ENCODE measurements at regions not wholly inside any gene's neighbourhood (a gene's known extent, or its start where the extent isn't known, plus 50 kb on each side); places are given as distances from the start of the nearest gene placed in this dataset.

DNA sequence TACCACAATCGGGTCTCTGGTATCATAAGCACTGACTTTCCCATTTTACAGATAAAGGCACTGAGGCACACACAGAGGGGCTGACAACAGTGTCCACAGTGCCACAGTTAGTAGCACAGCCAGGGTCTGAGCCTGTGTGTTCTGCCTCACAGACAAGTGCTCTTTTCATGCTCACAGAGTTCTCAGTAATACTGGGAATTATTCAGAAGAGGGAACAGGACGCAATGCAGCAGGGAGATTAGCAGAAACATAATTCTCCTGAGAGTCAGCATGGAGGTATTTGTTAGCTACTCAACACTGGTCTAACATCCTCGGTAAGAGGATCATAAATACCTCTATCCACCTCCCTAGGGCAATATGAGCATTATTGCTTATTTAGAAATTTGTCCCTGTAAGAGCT lies 219.3 kb upstream of the EEA1 start:
- no peaks in the 10 kb centered on the region for H3K36me3 ChIP-seq (ENCODE audit: insufficient read depth, low read length)
- no peak overlapping the region for H3K9ac ChIP-seq (ENCODE audit: low read depth, low read length, poor library complexity, severe bottlenecking)
- H3K4me2 ChIP-seq (ENCODE audit: low read depth, low read length, poor library complexity, severe bottlenecking): no peak overlapping the region
- H3F3A ChIP-seq (ENCODE audit: low read depth): no peaks in the 10 kb centered on the region
- no peak overlapping the region for H3K4me3 ChIP-seq (ENCODE audit: low read length, poor library complexity, severe bottlenecking)
- no peaks in the 10 kb centered on the region for H3K27me3 ChIP-seq (ENCODE audit: insufficient read depth, low read length, poor library complexity, severe bottlenecking)
- H3K9me3 ChIP-seq (ENCODE audit: insufficient read depth, low read depth, low read length): no peaks in the 10 kb centered on the region
- TF ChIP-seq EZH2phosphoT487 (IDR thresholded peaks at IDR 0.05; ENCODE audit: borderline replicate concordance) (no peak), CTCF (conservative IDR thresholded peaks at IDR 0.05; ENCODE audit: low read length) (no peak)
- H3K4me1 ChIP-seq (ENCODE audit: insufficient read depth, low read length, poor library complexity, severe bottlenecking): no peaks in the 10 kb centered on the region
- H4K20me1 ChIP-seq (ENCODE audit: insufficient read depth, low read length, poor library complexity, severe bottlenecking): no peaks in the 10 kb centered on the region
- no peak overlapping the region for H2AFZ ChIP-seq (ENCODE audit: low read length)
- H3K9me2 ChIP-seq (replicated peaks; ENCODE audit: low read depth, low read length): no peaks in the 10 kb centered on the region
- no peaks in the 10 kb centered on the region for H3K79me2 ChIP-seq (ENCODE audit: insufficient read depth, low read length)

- H3K79me2 ChIP-seq (ENCODE audit: insufficient read depth, low read length): no peaks in the 10 kb centered on the region
- no peak overlapping the region for H3K9ac ChIP-seq (ENCODE audit: low read depth, low read length, poor library complexity, severe bottlenecking)
- H4K20me1 ChIP-seq (ENCODE audit: insufficient read depth, low read length, poor library complexity, severe bottlenecking): no peaks in the 10 kb centered on the region
- no peaks in the 10 kb centered on the region for H3K9me2 ChIP-seq (replicated peaks; ENCODE audit: low read depth, low read length)
- H3K36me3 ChIP-seq (ENCODE audit: insufficient read depth, low read length): no peaks in the 10 kb centered on the region
- H3K9me3 ChIP-seq (ENCODE audit: insufficient read depth, low read depth, low read length): no peaks in the 10 kb centered on the region
- H3F3A ChIP-seq (ENCODE audit: low read depth): no peaks in the 10 kb centered on the region
- H3K4me3 ChIP-seq (ENCODE audit: low read length, poor library complexity, severe bottlenecking): no peak overlapping the region
- H3K4me2 ChIP-seq (ENCODE audit: low read depth, low read length, poor library complexity, severe bottlenecking): no peak overlapping the region
- TF ChIP-seq EZH2phosphoT487 (IDR thresholded peaks at IDR 0.05; ENCODE audit: borderline replicate concordance) (no peak), CTCF (conservative IDR thresholded peaks at IDR 0.05; ENCODE audit: low read length) (no peak)
- H2AFZ ChIP-seq (ENCODE audit: low read length): no peak overlapping the region
- H3K4me1 ChIP-seq (ENCODE audit: insufficient read depth, low read length, poor library complexity, severe bottlenecking): no peaks in the 10 kb centered on the region
- H3K27me3 ChIP-seq (ENCODE audit: insufficient read depth, low read length, poor library complexity, severe bottlenecking): no peaks in the 10 kb centered on the region
Measured at GRCh38 chr12:93149229-93149628, 220.1 kb upstream of the EEA1 start.

DNA sequence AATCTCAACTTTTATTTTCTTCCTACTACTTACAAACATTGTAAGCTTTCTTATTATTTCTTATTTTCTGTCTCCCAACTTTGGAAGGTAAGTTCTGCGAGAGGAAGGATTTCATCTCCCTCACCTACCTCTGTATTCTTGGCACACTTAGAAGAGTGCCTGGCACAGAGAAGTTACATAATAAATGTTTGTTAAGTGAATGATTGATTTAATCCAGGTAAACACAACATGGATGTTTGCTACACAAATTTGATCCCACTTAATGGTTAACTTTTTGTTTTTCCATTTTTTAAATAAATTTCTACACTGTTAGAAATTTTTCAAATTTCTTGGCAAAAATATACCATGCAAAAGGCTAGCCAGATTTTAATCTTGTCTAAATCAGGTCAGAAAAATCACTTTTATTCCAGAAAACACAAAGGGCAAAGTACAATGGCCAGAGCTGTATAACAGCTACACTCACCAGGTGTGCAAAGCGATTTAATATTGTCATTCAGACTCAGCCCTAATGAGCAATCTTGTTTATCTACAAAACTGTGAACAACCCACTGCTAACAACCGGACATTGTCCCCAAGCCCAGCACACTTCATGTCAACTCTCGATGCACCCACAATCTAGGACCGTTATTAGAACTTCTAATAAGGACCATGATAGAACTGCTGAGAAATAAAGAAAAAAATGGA lies 222.1 kb upstream of the EEA1 start:
- Histone ChIP-seq H3K9me3 (ENCODE audit: insufficient read depth, low read depth, low read length) (no peaks in the 10 kb centered on the region), H3K9me2 (replicated peaks; ENCODE audit: low read depth, low read length) (no peaks in the 10 kb centered on the region), H3K36me3 (ENCODE audit: insufficient read depth, low read length) (no peaks in the 10 kb centered on the region), H3K4me3 (ENCODE audit: low read length, poor library complexity, severe bottlenecking) (no peak overlapping the region), H3K4me2 (ENCODE audit: low read depth, low read length, poor library complexity, severe bottlenecking) (no peak overlapping the region), H3K4me1 (ENCODE audit: insufficient read depth, low read length, poor library complexity, severe bottlenecking) (no peaks in the 10 kb centered on the region), H3K9ac (ENCODE audit: low read depth, low read length, poor library complexity, severe bottlenecking) (no peak overlapping the region), H3K27me3 (ENCODE audit: insufficient read depth, low read length, poor library complexity, severe bottlenecking) (no peaks in the 10 kb centered on the region), H3F3A (ENCODE audit: low read depth) (no peaks in the 10 kb centered on the region), H2AFZ (ENCODE audit: low read length) (no peak overlapping the region), H4K20me1 (ENCODE audit: insufficient read depth, low read length, poor library complexity, severe bottlenecking) (no peaks in the 10 kb centered on the region), H3K79me2 (ENCODE audit: insufficient read depth, low read length) (no peaks in the 10 kb centered on the region)
- no peak for TF ChIP-seq EZH2phosphoT487 (IDR thresholded peaks at IDR 0.05; ENCODE audit: borderline replicate concordance)
- no peak for TF ChIP-seq CTCF (conservative IDR thresholded peaks at IDR 0.05; ENCODE audit: low read length)
